Uterus (tissue), 2 donors: ENCODE measurements at regions not wholly inside any gene's neighbourhood (a gene's known extent, or its start where the extent isn't known, plus 50 kb on each side); places are given as distances from the start of the nearest gene placed in this dataset.

ENCODE experiments used
- POLR2A ChIP-seq, 2 donors: fragments of 450-650 bp; IDR thresholded peaks; one replicate each; pipeline ENCODE4 v1.6.1; 2016; ENCODE audit warnings: antibody characterized with exemption in 2 of 2, mild to moderate bottlenecking in 1 of 2, moderate library complexity in 1 of 2
- TF ChIP-seq, protein P1 (sequence below), 4 experiments: fragments of 200-600 bp in 2 of 4; fragments of 450-650 bp in 2 of 4; sonication (generic) in 2 of 4; IDR thresholded peaks; one replicate each; pipeline ENCODE4 v1.5.1; 2016 to 2019; ENCODE audit warnings: antibody characterized with exemption in 4 of 4, mild to moderate bottlenecking in 2 of 4, moderate library complexity in 1 of 4

DNA sequence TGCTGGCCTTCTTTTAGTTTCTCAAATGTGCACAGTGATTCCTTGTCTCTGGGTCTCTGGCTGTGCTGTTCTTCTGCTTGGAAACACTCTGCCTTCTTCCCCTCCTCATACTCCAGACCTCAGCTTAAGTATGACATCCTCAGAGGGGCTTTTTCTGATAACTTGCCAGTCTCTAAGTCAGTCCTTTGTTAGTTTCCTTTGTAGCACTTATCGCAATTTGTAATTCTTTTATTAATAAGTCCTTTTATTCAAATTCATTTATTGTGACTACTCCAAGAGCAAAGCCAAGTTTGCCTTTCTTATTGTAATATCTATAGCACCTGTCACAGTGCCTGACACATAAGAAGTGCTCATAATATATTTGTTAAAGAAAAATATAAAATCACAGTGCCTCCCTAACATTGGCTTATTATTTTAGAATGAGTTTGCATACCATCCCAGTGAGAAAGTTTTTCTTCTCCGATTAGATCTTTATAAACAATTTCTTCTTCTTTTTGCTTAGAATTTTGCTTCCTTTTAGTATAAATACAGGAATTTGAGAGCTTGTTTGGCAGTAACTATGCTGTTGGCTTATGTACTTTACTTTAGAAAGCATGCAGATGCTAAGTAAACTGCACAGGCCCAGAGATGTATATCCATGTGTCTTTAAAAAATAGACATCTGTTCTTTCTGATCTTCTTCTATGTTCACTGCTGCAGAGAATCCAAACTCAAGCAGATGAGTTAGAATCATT is 198.0 kb downstream of the GAS1 start:
- TF ChIP-seq, protein P1, sequence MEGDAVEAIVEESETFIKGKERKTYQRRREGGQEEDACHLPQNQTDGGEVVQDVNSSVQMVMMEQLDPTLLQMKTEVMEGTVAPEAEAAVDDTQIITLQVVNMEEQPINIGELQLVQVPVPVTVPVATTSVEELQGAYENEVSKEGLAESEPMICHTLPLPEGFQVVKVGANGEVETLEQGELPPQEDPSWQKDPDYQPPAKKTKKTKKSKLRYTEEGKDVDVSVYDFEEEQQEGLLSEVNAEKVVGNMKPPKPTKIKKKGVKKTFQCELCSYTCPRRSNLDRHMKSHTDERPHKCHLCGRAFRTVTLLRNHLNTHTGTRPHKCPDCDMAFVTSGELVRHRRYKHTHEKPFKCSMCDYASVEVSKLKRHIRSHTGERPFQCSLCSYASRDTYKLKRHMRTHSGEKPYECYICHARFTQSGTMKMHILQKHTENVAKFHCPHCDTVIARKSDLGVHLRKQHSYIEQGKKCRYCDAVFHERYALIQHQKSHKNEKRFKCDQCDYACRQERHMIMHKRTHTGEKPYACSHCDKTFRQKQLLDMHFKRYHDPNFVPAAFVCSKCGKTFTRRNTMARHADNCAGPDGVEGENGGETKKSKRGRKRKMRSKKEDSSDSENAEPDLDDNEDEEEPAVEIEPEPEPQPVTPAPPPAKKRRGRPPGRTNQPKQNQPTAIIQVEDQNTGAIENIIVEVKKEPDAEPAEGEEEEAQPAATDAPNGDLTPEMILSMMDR (IDR thresholded peaks at IDR 0.05) = no peak
- TF ChIP-seq POLR2A (IDR thresholded peaks at IDR 0.05) = no peak
